GM23338 (cell line): ENCODE measurements at regions not wholly inside any gene's neighbourhood (a gene's known extent, or its start where the extent isn't known, plus 50 kb on each side); places are given as distances from the start of the nearest gene placed in this dataset.

Source experiments
- CREB1 ChIP-seq: fragments of 250-450 bp; sonication (Bioruptor Pico); IDR thresholded peaks from 2 replicates; pipeline ENCODE4 v1.5.0; 2020; ENCODE audit warnings: low read depth, mild to moderate bottlenecking, moderate library complexity
- EZH2 ChIP-seq: fragments of 200-600 bp; sonication (generic); IDR thresholded peaks from one replicate; pipeline ENCODE4 v1.8.0; 2017; ENCODE audit warnings: antibody characterized with exemption, mild to moderate bottlenecking, low read depth; ENCODE audit not compliant: unreplicated experiment
- EZH2phosphoT487 ChIP-seq: fragments of 200-600 bp; sonication (generic); IDR thresholded peaks from one replicate; pipeline ENCODE4 v1.8.1; 2018; ENCODE audit warnings: antibody characterized with exemption; ENCODE audit not compliant: unreplicated experiment
- JUNB ChIP-seq: IDR thresholded peaks from one replicate; pipeline ENCODE4 v1.6.1; 2016; ENCODE audit warnings: antibody characterized with exemption; ENCODE audit not compliant: unreplicated experiment
- POLR2AphosphoS5 ChIP-seq: IDR thresholded peaks from 2 replicates; pipeline ENCODE4 v1.6.1; 2016; ENCODE audit warnings: antibody characterized with exemption, low read depth
- STAT1 ChIP-seq: IDR thresholded peaks from one replicate; pipeline ENCODE4 v1.6.1; 2016; ENCODE audit warnings: antibody characterized with exemption; ENCODE audit not compliant: unreplicated experiment
- ZNF114 ChIP-seq: fragments of 250-450 bp; sonication (Bioruptor Pico); IDR thresholded peaks from 2 replicates; pipeline ENCODE4 v1.5.0; 2020; ENCODE audit warnings: mild to moderate bottlenecking, moderate library complexity
- TF ChIP-seq, protein P1 (sequence below), 2 experiments: fragments of 200-600 bp in 1 of 2; sonication (generic) in 1 of 2; conservative IDR thresholded peaks; 2 replicates each; pipeline versions ENCODE4 v1.5.1 to v1.6.1; 2016 to 2017; ENCODE audit warnings: antibody characterized with exemption in 2 of 2, low read depth in 2 of 2, mild to moderate bottlenecking in 2 of 2, moderate library complexity in 1 of 2
- TF ChIP-seq, protein P2 (sequence below): IDR thresholded peaks from one replicate; pipeline ENCODE4 v1.6.1; 2018; ENCODE audit warnings: antibody characterized with exemption; ENCODE audit not compliant: unreplicated experiment

DNA sequence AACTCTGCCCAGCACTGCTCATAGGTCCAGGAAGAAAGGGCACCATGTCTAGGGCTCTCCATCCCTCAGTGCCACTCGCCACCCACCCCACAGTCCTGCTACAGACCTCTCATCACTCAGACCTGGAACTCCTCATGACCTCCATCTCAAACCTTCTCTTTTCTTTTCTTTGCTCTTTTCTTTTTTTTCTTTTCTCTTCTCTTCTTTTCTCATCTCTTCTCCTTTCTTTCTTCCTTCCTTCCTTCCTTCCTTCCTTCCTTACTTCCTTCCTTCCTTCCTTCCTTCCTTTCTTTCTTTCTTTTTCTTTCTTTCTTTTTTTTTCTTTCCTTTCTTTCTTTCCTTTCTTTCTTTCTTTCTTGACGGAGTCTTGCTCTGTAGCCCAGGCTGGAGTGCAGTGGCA, 122.2 kb downstream of the KLF6 start:
- TF ChIP-seq EZH2phosphoT487, result no peak
- TF ChIP-seq JUNB, result no peak
- TF ChIP-seq, protein P1, sequence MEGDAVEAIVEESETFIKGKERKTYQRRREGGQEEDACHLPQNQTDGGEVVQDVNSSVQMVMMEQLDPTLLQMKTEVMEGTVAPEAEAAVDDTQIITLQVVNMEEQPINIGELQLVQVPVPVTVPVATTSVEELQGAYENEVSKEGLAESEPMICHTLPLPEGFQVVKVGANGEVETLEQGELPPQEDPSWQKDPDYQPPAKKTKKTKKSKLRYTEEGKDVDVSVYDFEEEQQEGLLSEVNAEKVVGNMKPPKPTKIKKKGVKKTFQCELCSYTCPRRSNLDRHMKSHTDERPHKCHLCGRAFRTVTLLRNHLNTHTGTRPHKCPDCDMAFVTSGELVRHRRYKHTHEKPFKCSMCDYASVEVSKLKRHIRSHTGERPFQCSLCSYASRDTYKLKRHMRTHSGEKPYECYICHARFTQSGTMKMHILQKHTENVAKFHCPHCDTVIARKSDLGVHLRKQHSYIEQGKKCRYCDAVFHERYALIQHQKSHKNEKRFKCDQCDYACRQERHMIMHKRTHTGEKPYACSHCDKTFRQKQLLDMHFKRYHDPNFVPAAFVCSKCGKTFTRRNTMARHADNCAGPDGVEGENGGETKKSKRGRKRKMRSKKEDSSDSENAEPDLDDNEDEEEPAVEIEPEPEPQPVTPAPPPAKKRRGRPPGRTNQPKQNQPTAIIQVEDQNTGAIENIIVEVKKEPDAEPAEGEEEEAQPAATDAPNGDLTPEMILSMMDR (conservative IDR thresholded peaks at IDR 0.05; ENCODE audit: low read depth in 2 of 2), result no peak
- no peak for TF ChIP-seq EZH2
- TF ChIP-seq POLR2AphosphoS5, result no peak
- TF ChIP-seq ZNF114 (CRISPR knock-in tag), result no peak
- no peak for TF ChIP-seq CREB1 (CRISPR knock-in tag)
- TF ChIP-seq STAT1, result no peak
- TF ChIP-seq, protein P2, sequence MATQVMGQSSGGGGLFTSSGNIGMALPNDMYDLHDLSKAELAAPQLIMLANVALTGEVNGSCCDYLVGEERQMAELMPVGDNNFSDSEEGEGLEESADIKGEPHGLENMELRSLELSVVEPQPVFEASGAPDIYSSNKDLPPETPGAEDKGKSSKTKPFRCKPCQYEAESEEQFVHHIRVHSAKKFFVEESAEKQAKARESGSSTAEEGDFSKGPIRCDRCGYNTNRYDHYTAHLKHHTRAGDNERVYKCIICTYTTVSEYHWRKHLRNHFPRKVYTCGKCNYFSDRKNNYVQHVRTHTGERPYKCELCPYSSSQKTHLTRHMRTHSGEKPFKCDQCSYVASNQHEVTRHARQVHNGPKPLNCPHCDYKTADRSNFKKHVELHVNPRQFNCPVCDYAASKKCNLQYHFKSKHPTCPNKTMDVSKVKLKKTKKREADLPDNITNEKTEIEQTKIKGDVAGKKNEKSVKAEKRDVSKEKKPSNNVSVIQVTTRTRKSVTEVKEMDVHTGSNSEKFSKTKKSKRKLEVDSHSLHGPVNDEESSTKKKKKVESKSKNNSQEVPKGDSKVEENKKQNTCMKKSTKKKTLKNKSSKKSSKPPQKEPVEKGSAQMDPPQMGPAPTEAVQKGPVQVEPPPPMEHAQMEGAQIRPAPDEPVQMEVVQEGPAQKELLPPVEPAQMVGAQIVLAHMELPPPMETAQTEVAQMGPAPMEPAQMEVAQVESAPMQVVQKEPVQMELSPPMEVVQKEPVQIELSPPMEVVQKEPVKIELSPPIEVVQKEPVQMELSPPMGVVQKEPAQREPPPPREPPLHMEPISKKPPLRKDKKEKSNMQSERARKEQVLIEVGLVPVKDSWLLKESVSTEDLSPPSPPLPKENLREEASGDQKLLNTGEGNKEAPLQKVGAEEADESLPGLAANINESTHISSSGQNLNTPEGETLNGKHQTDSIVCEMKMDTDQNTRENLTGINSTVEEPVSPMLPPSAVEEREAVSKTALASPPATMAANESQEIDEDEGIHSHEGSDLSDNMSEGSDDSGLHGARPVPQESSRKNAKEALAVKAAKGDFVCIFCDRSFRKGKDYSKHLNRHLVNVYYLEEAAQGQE, result no peak
